ENCODE measurements at regions not wholly inside any gene's neighbourhood (a gene's known extent, or its start where the extent isn't known, plus 50 kb on each side); places are given as distances from the start of the nearest gene placed in this dataset.
"Not testable (repeated sequence)": the region's sequence is repeated elsewhere in the genome, so short reads cannot be mapped to it uniquely, and the experiment has no call there.

GRCh38 chr14:43410631-43411030 is 1096.5 kb downstream of the FSCB start:
- no peaks in the 10 kb centered on the region for H3K27me3 ChIP-seq
- H3K4me1 ChIP-seq, result no peaks in the 10 kb centered on the region
- intact Hi-C loops (cut with DNase I), result no loop called here
- H3K4me3 ChIP-seq, result no peak overlapping the region
- no peaks in the 10 kb centered on the region for H3K9me3 ChIP-seq
- H3K36me3 ChIP-seq, result no peaks in the 10 kb centered on the region
- no peak overlapping the region for H3K27ac ChIP-seq
- DNase-seq (ENCODE audit: extremely low spot score in 2 of 2), result no peak
- TF ChIP-seq POLR2A (IDR thresholded peaks at IDR 0.05), result no peak
- no peak for TF ChIP-seq POLR2AphosphoS5 (IDR thresholded peaks at IDR 0.05; ENCODE audit: insufficient read depth in 1 of 2, low read depth in 1 of 2)
- TF ChIP-seq CTCF (IDR thresholded peaks at IDR 0.05), result no peak

GRCh38 chr14:43408472-43408871 is 1098.6 kb downstream of the FSCB start:
- H3K4me3 ChIP-seq, result no peak overlapping the region
- DNase-seq (ENCODE audit: extremely low spot score in 2 of 2), result no peak
- intact Hi-C loops (cut with DNase I), result no loop called here

DNA sequence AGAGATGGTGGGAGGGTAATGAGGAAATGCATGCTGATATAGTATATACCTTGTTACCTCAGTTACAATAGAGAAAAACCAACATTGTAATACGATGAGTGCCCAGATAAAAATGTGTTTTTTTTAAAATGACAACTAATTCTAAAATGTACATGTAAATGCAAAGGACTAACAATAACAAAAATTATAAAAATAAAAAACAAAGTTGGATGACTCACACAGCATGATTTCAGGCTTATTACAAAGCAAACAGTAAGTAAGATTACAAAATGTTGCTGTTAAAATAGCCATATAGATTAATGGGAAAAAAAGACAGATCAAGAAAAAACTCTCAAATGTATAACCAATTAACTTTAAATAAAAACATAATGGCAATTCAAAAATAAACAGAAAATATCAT is 1099.4 kb downstream of the FSCB start:
- TF ChIP-seq POLR2A (IDR thresholded peaks at IDR 0.05) (no peak), POLR2AphosphoS5 (IDR thresholded peaks at IDR 0.05; ENCODE audit: insufficient read depth in 1 of 2, low read depth in 1 of 2) (no peak), CTCF (IDR thresholded peaks at IDR 0.05) (no peak)
- Histone ChIP-seq H3K4me1 (no peaks in the 10 kb centered on the region), H3K36me3 (no peaks in the 10 kb centered on the region), H3K4me3 (no peak overlapping the region), H3K9me3 (no peaks in the 10 kb centered on the region), H3K27me3 (no peaks in the 10 kb centered on the region), H3K27ac (no peak overlapping the region)
- no peak for DNase-seq (ENCODE audit: extremely low spot score in 2 of 2)
- intact Hi-C loops (cut with DNase I), result no loop called here

More at GRCh38 chr14:43408472-43408871, 1098.6 kb downstream of the FSCB start:
- no peak for TF ChIP-seq CTCF (IDR thresholded peaks at IDR 0.05)
- no peak for TF ChIP-seq POLR2A (IDR thresholded peaks at IDR 0.05)
- TF ChIP-seq POLR2AphosphoS5 (IDR thresholded peaks at IDR 0.05; ENCODE audit: insufficient read depth in 1 of 2, low read depth in 1 of 2), result no peak
- H3K9me3 ChIP-seq, result no peaks in the 10 kb centered on the region
- H3K27ac ChIP-seq, result no peak overlapping the region
- H3K36me3 ChIP-seq, result no peaks in the 10 kb centered on the region
- H3K4me1 ChIP-seq, result no peaks in the 10 kb centered on the region
- H3K27me3 ChIP-seq, result no peaks in the 10 kb centered on the region

DNA sequence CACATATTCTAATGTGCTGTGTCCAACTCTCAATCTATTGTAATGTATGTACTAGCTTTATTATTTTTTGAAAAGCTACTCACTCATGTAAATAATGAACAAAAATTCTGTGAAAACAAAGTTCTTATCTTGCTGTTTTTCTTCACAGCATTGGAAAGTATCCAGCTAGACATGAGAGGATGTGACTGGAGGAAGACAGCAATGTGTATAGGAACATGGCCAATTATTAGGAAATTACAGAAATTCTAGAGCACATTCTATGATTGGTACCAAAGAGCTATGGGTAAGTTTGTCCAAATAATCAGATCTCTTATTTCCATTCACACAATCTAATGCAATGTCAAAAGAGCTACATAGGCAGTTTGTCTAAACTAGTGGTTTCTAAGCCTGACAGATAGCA is 1100.2 kb downstream of the FSCB start:
- TF ChIP-seq POLR2A (IDR thresholded peaks at IDR 0.05) (no peak), CTCF (IDR thresholded peaks at IDR 0.05) (no peak), POLR2AphosphoS5 (IDR thresholded peaks at IDR 0.05; ENCODE audit: insufficient read depth in 1 of 2, low read depth in 1 of 2) (no peak)
- intact Hi-C loops (cut with DNase I), result no loop called here
- H3K4me1 ChIP-seq, result no peaks in the 10 kb centered on the region
- no peaks in the 10 kb centered on the region for H3K27me3 ChIP-seq
- no peak overlapping the region for H3K4me3 ChIP-seq
- no peak for DNase-seq (ENCODE audit: extremely low spot score in 2 of 2)
- no peaks in the 10 kb centered on the region for H3K36me3 ChIP-seq
- no peak overlapping the region for H3K27ac ChIP-seq
- H3K9me3 ChIP-seq, result no peaks in the 10 kb centered on the region

DNA sequence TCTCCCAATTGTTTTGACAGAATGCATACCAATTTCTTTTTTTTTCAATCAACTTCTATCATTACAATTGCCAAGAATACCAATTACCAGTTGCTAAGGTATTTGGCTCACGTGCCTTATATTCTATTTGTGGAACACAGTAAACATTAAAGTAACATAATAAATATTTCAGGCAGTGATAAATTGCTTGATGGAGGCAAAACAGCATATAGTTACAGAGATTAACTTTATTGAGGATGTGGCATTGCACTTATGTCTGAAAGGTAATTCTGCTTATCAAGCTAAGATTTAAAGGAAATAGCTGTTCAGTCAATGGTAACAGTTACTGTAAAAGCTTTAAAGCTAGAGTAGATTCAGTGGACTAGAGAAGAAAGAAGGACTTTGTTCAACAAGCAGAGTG is 1107.8 kb downstream of the FSCB start:
- intact Hi-C loops (cut with DNase I), result no loop called here
- TF ChIP-seq CTCF (IDR thresholded peaks at IDR 0.05) (no peak), POLR2AphosphoS5 (IDR thresholded peaks at IDR 0.05; ENCODE audit: insufficient read depth in 1 of 2, low read depth in 1 of 2) (no peak), POLR2A (IDR thresholded peaks at IDR 0.05) (no peak)
- Histone ChIP-seq H3K36me3 (no peaks in the 10 kb centered on the region), H3K4me3 (no peak overlapping the region), H3K27me3 (no peaks in the 10 kb centered on the region), H3K27ac (no peak overlapping the region), H3K4me1 (no peaks in the 10 kb centered on the region), H3K9me3 (no peaks in the 10 kb centered on the region)
- DNase-seq (ENCODE audit: extremely low spot score in 2 of 2), result no peak

DNA sequence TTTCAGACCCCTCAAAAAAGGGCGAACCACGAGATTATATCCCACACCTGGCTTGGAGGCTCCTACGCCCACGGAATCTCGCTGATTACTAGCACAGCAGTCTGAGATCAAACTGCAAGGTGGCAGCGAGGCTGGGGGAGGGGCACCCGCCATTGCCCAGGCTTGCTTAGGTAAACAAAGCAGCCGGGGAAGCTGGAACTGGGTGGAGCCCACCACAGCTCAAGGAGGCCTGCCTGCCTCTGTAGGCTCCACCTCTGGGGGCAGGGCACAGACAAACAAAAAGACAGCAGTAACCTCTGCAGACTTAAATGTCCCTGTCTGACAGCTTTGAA is 1136.6 kb downstream of the FSCB start:
- intact Hi-C loops (cut with DNase I); DNase-seq (ENCODE audit: extremely low spot score in 2 of 2): not testable (repeated sequence)

More for the DNA sequence above, 1136.6 kb downstream of the FSCB start:
- not testable (repeated sequence) for H3K9me3 ChIP-seq, H3K4me1 ChIP-seq, H3K36me3 ChIP-seq, H3K27me3 ChIP-seq, H3K27ac ChIP-seq, H3K4me3 ChIP-seq
